ENCODE measurements at regions not wholly inside any gene's neighbourhood (a gene's known extent, or its start where the extent isn't known, plus 50 kb on each side); places are given as distances from the start of the nearest gene placed in this dataset.

GRCh38 chr11:41665441-41666360 is 206.2 kb upstream of the LRRC4C start:
- TF ChIP-seq CTCF (IDR thresholded peaks at IDR 0.05) (no peak), TCF7L2 (IDR thresholded peaks at IDR 0.05; ENCODE audit: low read depth, low read length) (no peak), REST (IDR thresholded peaks at IDR 0.05; ENCODE audit: insufficient read depth in 1 of 2, low read depth in 2 of 2, low read length in 1 of 2) (no peak), POLR2AphosphoS5 (IDR thresholded peaks at IDR 0.05; ENCODE audit: low read depth, low read length) (no peak)

Measured in Panc1 (cell line).